Osteoblast (primary cell): ENCODE measurements at regions not wholly inside any gene's neighbourhood (a gene's known extent, or its start where the extent isn't known, plus 50 kb on each side); places are given as distances from the start of the nearest gene placed in this dataset.

Source experiments
- DNase-seq: peaks from one replicate; pipeline ENCODE4 v3.0.0; 2011; ENCODE audit warnings: low spot score, mixed read lengths; ENCODE audit not compliant: insufficient read length; ENCODE audit errors: missing footprints
- H2AFZ ChIP-seq: 2 replicates; pipeline ENCODE4 v1.6.0; 2011; ENCODE audit warnings: mild to moderate bottlenecking, low read length
- H3K27ac ChIP-seq: 2 replicates; pipeline ENCODE4 v1.5.1; 2011; ENCODE audit warnings: mild to moderate bottlenecking, low read depth, low read length, moderate library complexity
- H3K27me3 ChIP-seq: 2 replicates; pipeline ENCODE4 v1.6.0; 2012; ENCODE audit warnings: mild to moderate bottlenecking, control low read depth, inconsistent platforms, low read length, moderate library complexity; ENCODE audit not compliant: insufficient read depth
- H3K36me3 ChIP-seq: 2 replicates; pipeline ENCODE4 v1.5.1; 2011; ENCODE audit warnings: mild to moderate bottlenecking, low read length, control low read depth, moderate library complexity; ENCODE audit not compliant: insufficient read depth
- H3K4me1 ChIP-seq: 2 replicates; pipeline ENCODE4 v1.5.1; 2011; ENCODE audit warnings: mild to moderate bottlenecking, low read length, control low read depth, moderate library complexity; ENCODE audit not compliant: insufficient read depth
- H3K4me2 ChIP-seq: 2 replicates; pipeline ENCODE4 v1.6.0; 2011; ENCODE audit warnings: mild to moderate bottlenecking, low read length; ENCODE audit not compliant: insufficient read depth
- H3K4me3 ChIP-seq: fragments of 200-600 bp; sonication (generic); 3 replicates; pipeline ENCODE4 v1.5.1; 2012; ENCODE audit warnings: mild to moderate bottlenecking, low read length, inconsistent platforms; ENCODE audit not compliant: insufficient read depth
- H3K79me2 ChIP-seq: 2 replicates; pipeline ENCODE4 v1.6.0; 2012; ENCODE audit warnings: mild to moderate bottlenecking, low read length, control low read depth, inconsistent platforms; ENCODE audit not compliant: insufficient read depth
- H3K9me3 ChIP-seq: 2 replicates; pipeline ENCODE4 v1.5.1; 2011; ENCODE audit warnings: low read depth, low read length, control low read depth
- H4K20me1 ChIP-seq: 2 replicates; pipeline ENCODE4 v1.6.0; 2012; ENCODE audit warnings: mild to moderate bottlenecking, low read length, control low read depth; ENCODE audit not compliant: insufficient read depth
- TF ChIP-seq, protein P1 (sequence below): IDR thresholded peaks from 2 replicates; pipeline ENCODE4 v1.5.1; 2011; ENCODE audit warnings: mild to moderate bottlenecking, low read depth, low read length, moderate library complexity; ENCODE audit errors: extremely low read depth

DNA sequence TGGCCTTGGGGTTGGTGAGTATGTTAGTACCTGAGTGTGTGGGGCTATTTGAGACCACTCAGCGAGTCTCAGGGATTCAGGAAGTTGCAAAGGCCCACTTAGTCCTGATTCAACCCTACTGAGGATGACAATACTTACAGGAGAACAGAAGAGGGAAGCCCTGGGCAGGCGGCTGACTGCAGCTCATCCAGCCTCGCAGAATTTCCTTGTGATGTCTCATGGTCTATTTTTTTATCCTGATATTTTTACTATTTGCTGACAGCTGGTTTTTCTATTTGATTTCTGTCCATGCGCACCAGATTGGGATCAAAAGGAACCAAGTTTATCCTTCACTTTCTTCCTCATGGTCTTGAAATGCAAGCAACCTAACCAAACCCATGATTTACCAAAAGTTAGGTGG lies 201.8 kb upstream of the LNX1 start:
- no peak overlapping the region for H2AFZ ChIP-seq
- DNase-seq = no peak

DNA sequence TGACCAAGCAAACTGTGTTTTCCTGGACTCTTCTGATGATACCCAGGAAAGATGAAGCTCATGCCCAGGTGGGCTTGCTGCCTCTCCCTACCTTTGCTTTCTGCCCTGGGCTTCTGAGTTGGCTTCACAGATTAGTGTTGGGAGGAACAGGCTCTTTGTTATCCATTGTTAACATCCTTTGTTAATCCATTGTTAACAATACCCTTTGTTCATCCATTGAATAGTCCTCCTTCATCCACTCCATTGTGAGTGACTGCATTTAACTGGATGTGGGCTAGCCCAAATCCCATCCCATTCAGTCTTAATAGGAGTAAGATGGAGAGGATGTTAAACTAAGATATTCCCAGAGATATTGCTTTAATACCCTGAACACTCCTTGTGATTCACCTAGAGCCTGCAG lies 199.0 kb upstream of the LNX1 start:
- no peaks in the 10 kb centered on the region for H3K9me3 ChIP-seq
- H3K4me2 ChIP-seq = no peak overlapping the region
- TF ChIP-seq, protein P1, sequence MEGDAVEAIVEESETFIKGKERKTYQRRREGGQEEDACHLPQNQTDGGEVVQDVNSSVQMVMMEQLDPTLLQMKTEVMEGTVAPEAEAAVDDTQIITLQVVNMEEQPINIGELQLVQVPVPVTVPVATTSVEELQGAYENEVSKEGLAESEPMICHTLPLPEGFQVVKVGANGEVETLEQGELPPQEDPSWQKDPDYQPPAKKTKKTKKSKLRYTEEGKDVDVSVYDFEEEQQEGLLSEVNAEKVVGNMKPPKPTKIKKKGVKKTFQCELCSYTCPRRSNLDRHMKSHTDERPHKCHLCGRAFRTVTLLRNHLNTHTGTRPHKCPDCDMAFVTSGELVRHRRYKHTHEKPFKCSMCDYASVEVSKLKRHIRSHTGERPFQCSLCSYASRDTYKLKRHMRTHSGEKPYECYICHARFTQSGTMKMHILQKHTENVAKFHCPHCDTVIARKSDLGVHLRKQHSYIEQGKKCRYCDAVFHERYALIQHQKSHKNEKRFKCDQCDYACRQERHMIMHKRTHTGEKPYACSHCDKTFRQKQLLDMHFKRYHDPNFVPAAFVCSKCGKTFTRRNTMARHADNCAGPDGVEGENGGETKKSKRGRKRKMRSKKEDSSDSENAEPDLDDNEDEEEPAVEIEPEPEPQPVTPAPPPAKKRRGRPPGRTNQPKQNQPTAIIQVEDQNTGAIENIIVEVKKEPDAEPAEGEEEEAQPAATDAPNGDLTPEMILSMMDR = no peak
- H3K4me1 ChIP-seq = peaks cover 13% of the 10 kb centered on the region
- H2AFZ ChIP-seq = no peak overlapping the region
- no peaks in the 10 kb centered on the region for H3K79me2 ChIP-seq
- H3K27me3 ChIP-seq = no peaks in the 10 kb centered on the region
- H3K4me3 ChIP-seq = no peak overlapping the region
- no peak overlapping the region for H3K27ac ChIP-seq
- no peaks in the 10 kb centered on the region for H3K36me3 ChIP-seq
- no peaks in the 10 kb centered on the region for H4K20me1 ChIP-seq
- DNase-seq = no peak

More for the DNA sequence above, 201.8 kb upstream of the LNX1 start:
- no peak overlapping the region for H3K27ac ChIP-seq
- H3K79me2 ChIP-seq = no peaks in the 10 kb centered on the region
- no peaks in the 10 kb centered on the region for H3K36me3 ChIP-seq
- TF ChIP-seq, protein P1 = no peak
- H3K4me2 ChIP-seq = no peak overlapping the region
- no peaks in the 10 kb centered on the region for H4K20me1 ChIP-seq
- no peaks in the 10 kb centered on the region for H3K4me1 ChIP-seq
- no peak overlapping the region for H3K4me3 ChIP-seq
- H3K9me3 ChIP-seq = no peaks in the 10 kb centered on the region
- H3K27me3 ChIP-seq = no peaks in the 10 kb centered on the region

DNA sequence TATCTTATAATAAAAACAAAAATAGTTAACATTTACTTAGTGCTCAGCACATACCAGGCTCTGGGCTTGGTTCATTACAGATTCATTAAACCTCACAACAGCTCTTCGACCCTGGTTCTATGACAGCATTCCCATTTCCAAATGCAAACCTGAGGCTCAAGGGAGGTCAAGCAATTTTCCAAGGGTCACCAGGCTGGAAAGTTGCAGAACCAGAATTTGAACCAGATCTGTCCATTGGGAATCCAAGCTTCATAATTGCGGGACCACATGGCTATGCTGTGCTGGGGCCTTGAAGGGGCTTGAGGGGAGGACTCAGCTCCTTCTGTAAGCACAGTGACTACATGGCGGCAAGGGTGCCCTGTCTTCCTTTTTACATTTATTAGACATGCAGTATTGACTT lies 197.3 kb upstream of the LNX1 start:
- Histone ChIP-seq H3K4me1 (peaks cover 13% of the 10 kb centered on the region), H3K36me3 (no peaks in the 10 kb centered on the region), H3K79me2 (no peaks in the 10 kb centered on the region), H3K4me3 (no peak overlapping the region), H2AFZ (no peak overlapping the region), H4K20me1 (no peaks in the 10 kb centered on the region), H3K27ac (no peak overlapping the region), H3K27me3 (no peaks in the 10 kb centered on the region), H3K9me3 (no peaks in the 10 kb centered on the region), H3K4me2 (no peak overlapping the region)
- DNase-seq = no peak
- TF ChIP-seq, protein P1 = no peak

DNA sequence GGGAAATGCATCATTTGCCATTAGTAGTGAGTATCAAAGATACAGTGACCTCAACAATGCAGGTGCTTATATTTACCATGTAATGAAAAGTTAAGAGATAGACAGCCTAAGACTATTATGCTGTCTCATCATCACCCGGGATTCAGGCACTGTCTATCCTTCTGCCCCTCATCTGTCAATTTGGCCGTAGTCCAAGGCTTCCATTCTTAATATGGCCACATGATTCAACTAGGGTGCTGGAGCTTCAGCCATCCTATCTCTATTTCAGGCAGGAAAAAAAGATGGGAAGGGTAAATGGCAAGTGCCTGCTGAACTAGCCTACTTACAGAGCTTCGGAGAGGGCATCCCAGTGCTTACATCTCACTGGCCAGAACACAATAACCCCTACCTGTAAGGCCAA lies 196.7 kb upstream of the LNX1 start:
- Histone ChIP-seq H3K4me2 (no peak overlapping the region), H4K20me1 (no peaks in the 10 kb centered on the region), H3K36me3 (no peaks in the 10 kb centered on the region), H3K27me3 (no peaks in the 10 kb centered on the region), H3K27ac (no peak overlapping the region), H3K79me2 (no peaks in the 10 kb centered on the region), H2AFZ (no peak overlapping the region), H3K4me3 (no peak overlapping the region), H3K9me3 (no peaks in the 10 kb centered on the region), H3K4me1 (peaks cover 13% of the 10 kb centered on the region)
- TF ChIP-seq, protein P1 = no peak
- DNase-seq = no peak
